ENCODE measurements at regions not wholly inside any gene's neighbourhood (a gene's known extent, or its start where the extent isn't known, plus 50 kb on each side); places are given as distances from the start of the nearest gene placed in this dataset.

DNA sequence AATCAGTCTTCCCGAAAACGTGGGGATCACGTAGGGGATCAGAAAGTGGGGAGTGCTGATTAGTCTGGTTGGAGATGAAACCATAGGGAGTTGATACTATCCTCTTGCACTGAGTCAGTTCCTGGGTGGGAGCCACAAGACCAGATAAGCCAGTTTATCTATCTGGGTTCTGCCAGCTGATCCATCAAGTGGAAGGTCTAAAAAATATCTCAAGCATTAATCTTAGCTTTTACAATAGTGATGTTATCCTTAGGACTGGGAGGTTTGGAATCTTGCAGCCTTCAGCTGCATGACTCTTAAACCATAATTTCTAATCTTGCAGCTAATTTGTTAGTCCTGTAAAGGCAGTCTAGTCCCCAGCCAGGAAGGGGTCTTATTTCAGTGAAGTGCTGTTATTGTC is 2474.2 kb downstream of the PCDH9 start:
- Histone ChIP-seq H3K27ac (ENCODE audit: low read length) (no peak overlapping the region), H3K9me2 (replicated peaks; ENCODE audit: insufficient read depth, low read length) (no peaks in the 10 kb centered on the region), H3K4me3 (ENCODE audit: low read length) (no peak overlapping the region), H3K9ac (ENCODE audit: low read length) (no peak overlapping the region), H3K36me3 (replicated peaks; ENCODE audit: insufficient read depth, low read length) (no peaks in the 10 kb centered on the region), H3K79me2 (ENCODE audit: low read length) (no peaks in the 10 kb centered on the region), H4K20me1 (ENCODE audit: insufficient read depth, low read length) (no peaks in the 10 kb centered on the region), H3K9me3 (replicated peaks; ENCODE audit: insufficient read depth, low read length) (no peaks in the 10 kb centered on the region), H3F3A (ENCODE audit: insufficient read depth, low read length) (no peaks in the 10 kb centered on the region), H3K27me3 (replicated peaks; ENCODE audit: insufficient read depth, low read length) (no peaks in the 10 kb centered on the region), H3K4me2 (ENCODE audit: low read depth, low read length) (no peak overlapping the region), H3K4me1 (ENCODE audit: low read length) (no peaks in the 10 kb centered on the region), H2AFZ (ENCODE audit: low read length) (no peak overlapping the region)
- TF ChIP-seq EZH2 (optimal IDR thresholded peaks at IDR 0.05; ENCODE audit: low read depth, low read length) (no peak), EZH2phosphoT487 (IDR thresholded peaks at IDR 0.05; ENCODE audit: low read length) (no peak), CTCF (IDR thresholded peaks at IDR 0.05; ENCODE audit: low read length) (no peak)
- DNase-seq = no peak

GRCh38 chr13:64753233-64754000 is 2476.7 kb downstream of the PCDH9 start:
- H3K9me3 ChIP-seq (replicated peaks; ENCODE audit: insufficient read depth, low read length) = no peaks in the 10 kb centered on the region
- H3K4me3 ChIP-seq (ENCODE audit: low read length) = no peak overlapping the region
- no peak for TF ChIP-seq EZH2 (optimal IDR thresholded peaks at IDR 0.05; ENCODE audit: low read depth, low read length)
- no peak for TF ChIP-seq CTCF (IDR thresholded peaks at IDR 0.05; ENCODE audit: low read length)
- no peak for TF ChIP-seq EZH2phosphoT487 (IDR thresholded peaks at IDR 0.05; ENCODE audit: low read length)
- no peaks in the 10 kb centered on the region for H4K20me1 ChIP-seq (ENCODE audit: insufficient read depth, low read length)
- no peaks in the 10 kb centered on the region for H3K36me3 ChIP-seq (replicated peaks; ENCODE audit: insufficient read depth, low read length)
- no peak for DNase-seq
- H3K4me1 ChIP-seq (ENCODE audit: low read length) = no peaks in the 10 kb centered on the region
- H3K4me2 ChIP-seq (ENCODE audit: low read depth, low read length) = no peak overlapping the region
- no peak overlapping the region for H3K9ac ChIP-seq (ENCODE audit: low read length)
- no peaks in the 10 kb centered on the region for H3K27me3 ChIP-seq (replicated peaks; ENCODE audit: insufficient read depth, low read length)
- H3K79me2 ChIP-seq (ENCODE audit: low read length) = no peaks in the 10 kb centered on the region
- H3K27ac ChIP-seq (ENCODE audit: low read length) = no peak overlapping the region
- no peak overlapping the region for H2AFZ ChIP-seq (ENCODE audit: low read length)
- H3F3A ChIP-seq (ENCODE audit: insufficient read depth, low read length) = no peaks in the 10 kb centered on the region
- no peaks in the 10 kb centered on the region for H3K9me2 ChIP-seq (replicated peaks; ENCODE audit: insufficient read depth, low read length)

- Histone ChIP-seq H3K4me2 (ENCODE audit: low read depth, low read length) (no peak overlapping the region), H3K27me3 (replicated peaks; ENCODE audit: insufficient read depth, low read length) (no peaks in the 10 kb centered on the region), H3F3A (ENCODE audit: insufficient read depth, low read length) (no peaks in the 10 kb centered on the region), H3K79me2 (ENCODE audit: low read length) (no peaks in the 10 kb centered on the region), H3K36me3 (replicated peaks; ENCODE audit: insufficient read depth, low read length) (no peaks in the 10 kb centered on the region), H4K20me1 (ENCODE audit: insufficient read depth, low read length) (no peaks in the 10 kb centered on the region), H3K9ac (ENCODE audit: low read length) (no peak overlapping the region), H3K9me3 (replicated peaks; ENCODE audit: insufficient read depth, low read length) (no peaks in the 10 kb centered on the region), H3K27ac (ENCODE audit: low read length) (no peak overlapping the region), H3K9me2 (replicated peaks; ENCODE audit: insufficient read depth, low read length) (no peaks in the 10 kb centered on the region), H2AFZ (ENCODE audit: low read length) (no peak overlapping the region), H3K4me3 (ENCODE audit: low read length) (no peak overlapping the region), H3K4me1 (ENCODE audit: low read length) (no peaks in the 10 kb centered on the region)
- DNase-seq = no peak
- TF ChIP-seq EZH2 (optimal IDR thresholded peaks at IDR 0.05; ENCODE audit: low read depth, low read length) (no peak), CTCF (IDR thresholded peaks at IDR 0.05; ENCODE audit: low read length) (no peak), EZH2phosphoT487 (IDR thresholded peaks at IDR 0.05; ENCODE audit: low read length) (no peak)
Observed at GRCh38 chr13:64749301-64749700, 2480.8 kb downstream of the PCDH9 start.

Measured in MM.1S (cell line).